ENCODE measurements at regions not wholly inside any gene's neighbourhood (a gene's known extent, or its start where the extent isn't known, plus 50 kb on each side); places are given as distances from the start of the nearest gene placed in this dataset.

GRCh38 chr11:70948398-70948797 lies 304.0 kb downstream of the SHANK2 start:
- Histone ChIP-seq H3K27ac (ENCODE audit: insufficient read depth, low read length) (no peak overlapping the region), H3K27me3 (ENCODE audit: control insufficient read depth, insufficient read depth, low read length) (no peaks in the 10 kb centered on the region), H3K9ac (ENCODE audit: insufficient read depth, low read length) (no peak overlapping the region), H2AFZ (ENCODE audit: low read length) (no peak overlapping the region), H3K36me3 (ENCODE audit: control insufficient read depth, insufficient read depth, low read length) (no peaks in the 10 kb centered on the region), H4K20me1 (ENCODE audit: control insufficient read depth, extremely low read depth, insufficient read depth, low read length) (no peaks in the 10 kb centered on the region), H3K4me1 (ENCODE audit: control insufficient read depth, extremely low read depth, insufficient read depth, low read length) (no peaks in the 10 kb centered on the region), H3K79me2 (ENCODE audit: control insufficient read depth, insufficient read depth, low read length) (no peaks in the 10 kb centered on the region), H3K9me3 (ENCODE audit: control insufficient read depth, insufficient read depth, low read depth, low read length) (no peaks in the 10 kb centered on the region), H3K4me3 (replicated peaks in 1 of 4; ENCODE audit: control extremely low read depth in 1 of 4, insufficient read depth in 1 of 4, low read depth in 3 of 4, low read length in 4 of 4) (no peak overlapping the region), H3K4me2 (ENCODE audit: extremely low read depth, insufficient read depth, low read length) (no peak overlapping the region)
- DNase-seq (ENCODE audit: low read depth in 2 of 2), result no peak
- no peak for TF ChIP-seq EZH2 (IDR thresholded peaks at IDR 0.05; ENCODE audit: low read length, missing control alignments)
- TF ChIP-seq, protein P1, sequence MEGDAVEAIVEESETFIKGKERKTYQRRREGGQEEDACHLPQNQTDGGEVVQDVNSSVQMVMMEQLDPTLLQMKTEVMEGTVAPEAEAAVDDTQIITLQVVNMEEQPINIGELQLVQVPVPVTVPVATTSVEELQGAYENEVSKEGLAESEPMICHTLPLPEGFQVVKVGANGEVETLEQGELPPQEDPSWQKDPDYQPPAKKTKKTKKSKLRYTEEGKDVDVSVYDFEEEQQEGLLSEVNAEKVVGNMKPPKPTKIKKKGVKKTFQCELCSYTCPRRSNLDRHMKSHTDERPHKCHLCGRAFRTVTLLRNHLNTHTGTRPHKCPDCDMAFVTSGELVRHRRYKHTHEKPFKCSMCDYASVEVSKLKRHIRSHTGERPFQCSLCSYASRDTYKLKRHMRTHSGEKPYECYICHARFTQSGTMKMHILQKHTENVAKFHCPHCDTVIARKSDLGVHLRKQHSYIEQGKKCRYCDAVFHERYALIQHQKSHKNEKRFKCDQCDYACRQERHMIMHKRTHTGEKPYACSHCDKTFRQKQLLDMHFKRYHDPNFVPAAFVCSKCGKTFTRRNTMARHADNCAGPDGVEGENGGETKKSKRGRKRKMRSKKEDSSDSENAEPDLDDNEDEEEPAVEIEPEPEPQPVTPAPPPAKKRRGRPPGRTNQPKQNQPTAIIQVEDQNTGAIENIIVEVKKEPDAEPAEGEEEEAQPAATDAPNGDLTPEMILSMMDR (conservative IDR thresholded peaks at IDR 0.05 in 1 of 2, IDR thresholded peaks at IDR 0.05 in 1 of 2; ENCODE audit: low read depth in 1 of 2, low read length in 2 of 2), result no peak

GRCh38 chr11:70948855-70949531 lies 303.4 kb downstream of the SHANK2 start:
- Histone ChIP-seq H2AFZ (ENCODE audit: low read length) (no peak overlapping the region), H3K9me3 (ENCODE audit: control insufficient read depth, insufficient read depth, low read depth, low read length) (no peaks in the 10 kb centered on the region), H3K79me2 (ENCODE audit: control insufficient read depth, insufficient read depth, low read length) (no peaks in the 10 kb centered on the region), H3K27ac (ENCODE audit: insufficient read depth, low read length) (no peak overlapping the region), H3K4me2 (ENCODE audit: extremely low read depth, insufficient read depth, low read length) (no peak overlapping the region), H3K27me3 (ENCODE audit: control insufficient read depth, insufficient read depth, low read length) (no peaks in the 10 kb centered on the region), H3K9ac (ENCODE audit: insufficient read depth, low read length) (no peak overlapping the region), H3K4me3 (replicated peaks in 1 of 4; ENCODE audit: control extremely low read depth in 1 of 4, insufficient read depth in 1 of 4, low read depth in 3 of 4, low read length in 4 of 4) (no peak overlapping the region), H3K4me1 (ENCODE audit: control insufficient read depth, extremely low read depth, insufficient read depth, low read length) (no peaks in the 10 kb centered on the region), H4K20me1 (ENCODE audit: control insufficient read depth, extremely low read depth, insufficient read depth, low read length) (no peaks in the 10 kb centered on the region), H3K36me3 (ENCODE audit: control insufficient read depth, insufficient read depth, low read length) (no peaks in the 10 kb centered on the region)
- DNase-seq (ENCODE audit: low read depth in 2 of 2), result no peak
- TF ChIP-seq EZH2 (IDR thresholded peaks at IDR 0.05; ENCODE audit: low read length, missing control alignments), result no peak
- TF ChIP-seq, protein P1 (conservative IDR thresholded peaks at IDR 0.05 in 1 of 2, IDR thresholded peaks at IDR 0.05 in 1 of 2; ENCODE audit: low read depth in 1 of 2, low read length in 2 of 2), result no peak

DNA sequence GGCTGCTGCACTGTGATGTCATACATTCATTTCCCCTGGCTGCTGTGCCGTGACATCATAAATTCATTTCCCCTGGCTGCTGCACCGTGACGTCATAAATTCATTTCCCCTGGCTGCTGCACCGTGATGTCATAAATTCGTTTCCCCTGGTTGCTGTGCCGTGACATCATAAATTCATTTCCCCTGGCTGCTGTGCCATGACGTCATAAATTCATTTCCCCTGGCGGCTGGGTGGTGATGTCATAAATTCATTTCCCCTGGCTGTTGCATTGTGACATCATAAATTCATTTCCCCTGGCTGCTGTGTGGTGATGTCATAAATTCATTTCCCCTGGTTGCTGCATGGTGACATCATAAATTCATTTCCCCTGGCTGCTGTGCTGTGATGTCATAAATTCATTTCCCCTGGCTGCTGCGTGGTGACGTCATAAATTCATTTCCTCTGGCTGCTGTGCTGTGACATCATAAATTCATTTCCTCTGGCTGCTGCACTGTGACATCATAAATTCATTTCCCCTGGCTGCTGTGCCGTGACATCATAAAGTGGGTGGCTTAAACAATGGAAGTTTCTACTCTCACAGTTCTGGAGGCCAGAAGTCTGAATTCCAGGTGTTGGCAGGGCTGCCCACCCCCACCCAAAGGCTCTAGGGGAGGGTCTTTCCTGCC lies 301.1 kb downstream of the SHANK2 start:
- TF ChIP-seq, protein P1 (conservative IDR thresholded peaks at IDR 0.05 in 1 of 2, IDR thresholded peaks at IDR 0.05 in 1 of 2; ENCODE audit: low read depth in 1 of 2, low read length in 2 of 2), result no peak
- TF ChIP-seq EZH2 (IDR thresholded peaks at IDR 0.05; ENCODE audit: low read length, missing control alignments), result no peak
- no peak for DNase-seq (ENCODE audit: low read depth in 2 of 2)
- Histone ChIP-seq H3K36me3 (ENCODE audit: control insufficient read depth, insufficient read depth, low read length) (no peaks in the 10 kb centered on the region), H3K27me3 (ENCODE audit: control insufficient read depth, insufficient read depth, low read length) (no peaks in the 10 kb centered on the region), H3K4me1 (ENCODE audit: control insufficient read depth, extremely low read depth, insufficient read depth, low read length) (no peaks in the 10 kb centered on the region), H3K4me2 (ENCODE audit: extremely low read depth, insufficient read depth, low read length) (no peak overlapping the region), H3K9ac (ENCODE audit: insufficient read depth, low read length) (no peak overlapping the region), H3K79me2 (ENCODE audit: control insufficient read depth, insufficient read depth, low read length) (no peaks in the 10 kb centered on the region), H3K9me3 (ENCODE audit: control insufficient read depth, insufficient read depth, low read depth, low read length) (no peaks in the 10 kb centered on the region), H3K27ac (ENCODE audit: insufficient read depth, low read length) (no peak overlapping the region), H2AFZ (ENCODE audit: low read length) (no peak overlapping the region), H4K20me1 (ENCODE audit: control insufficient read depth, extremely low read depth, insufficient read depth, low read length) (no peaks in the 10 kb centered on the region), H3K4me3 (replicated peaks in 1 of 4; ENCODE audit: control extremely low read depth in 1 of 4, insufficient read depth in 1 of 4, low read depth in 3 of 4, low read length in 4 of 4) (no peak overlapping the region)
